ENCODE measurements at regions not wholly inside any gene's neighbourhood (a gene's known extent, or its start where the extent isn't known, plus 50 kb on each side); places are given as distances from the start of the nearest gene placed in this dataset.

GRCh38 chr16:65327346-65327745, 205.5 kb upstream of the CDH11 start:
- H3K27me3 Mint-ChIP-seq (ENCODE audit: insufficient read depth): no peaks in the 10 kb centered on the region
- no peaks in the 10 kb centered on the region; the same call in 1 of the 2 replicates for H3K9me3 Mint-ChIP-seq
- peaks cover 4% of the 10 kb centered on the region for H3K36me3 Mint-ChIP-seq (ENCODE audit: low read depth)
- peaks cover 49% of the 10 kb centered on the region for H3K4me1 Mint-ChIP-seq (ENCODE audit: low read depth)
- DNase-seq: no peak
- TF ChIP-seq, protein P1, sequence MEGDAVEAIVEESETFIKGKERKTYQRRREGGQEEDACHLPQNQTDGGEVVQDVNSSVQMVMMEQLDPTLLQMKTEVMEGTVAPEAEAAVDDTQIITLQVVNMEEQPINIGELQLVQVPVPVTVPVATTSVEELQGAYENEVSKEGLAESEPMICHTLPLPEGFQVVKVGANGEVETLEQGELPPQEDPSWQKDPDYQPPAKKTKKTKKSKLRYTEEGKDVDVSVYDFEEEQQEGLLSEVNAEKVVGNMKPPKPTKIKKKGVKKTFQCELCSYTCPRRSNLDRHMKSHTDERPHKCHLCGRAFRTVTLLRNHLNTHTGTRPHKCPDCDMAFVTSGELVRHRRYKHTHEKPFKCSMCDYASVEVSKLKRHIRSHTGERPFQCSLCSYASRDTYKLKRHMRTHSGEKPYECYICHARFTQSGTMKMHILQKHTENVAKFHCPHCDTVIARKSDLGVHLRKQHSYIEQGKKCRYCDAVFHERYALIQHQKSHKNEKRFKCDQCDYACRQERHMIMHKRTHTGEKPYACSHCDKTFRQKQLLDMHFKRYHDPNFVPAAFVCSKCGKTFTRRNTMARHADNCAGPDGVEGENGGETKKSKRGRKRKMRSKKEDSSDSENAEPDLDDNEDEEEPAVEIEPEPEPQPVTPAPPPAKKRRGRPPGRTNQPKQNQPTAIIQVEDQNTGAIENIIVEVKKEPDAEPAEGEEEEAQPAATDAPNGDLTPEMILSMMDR (IDR thresholded peaks at IDR 0.05): no peak
- H3K27ac Mint-ChIP-seq: no peak overlapping the region
- no peak overlapping the region for H3K4me3 Mint-ChIP-seq

DNA sequence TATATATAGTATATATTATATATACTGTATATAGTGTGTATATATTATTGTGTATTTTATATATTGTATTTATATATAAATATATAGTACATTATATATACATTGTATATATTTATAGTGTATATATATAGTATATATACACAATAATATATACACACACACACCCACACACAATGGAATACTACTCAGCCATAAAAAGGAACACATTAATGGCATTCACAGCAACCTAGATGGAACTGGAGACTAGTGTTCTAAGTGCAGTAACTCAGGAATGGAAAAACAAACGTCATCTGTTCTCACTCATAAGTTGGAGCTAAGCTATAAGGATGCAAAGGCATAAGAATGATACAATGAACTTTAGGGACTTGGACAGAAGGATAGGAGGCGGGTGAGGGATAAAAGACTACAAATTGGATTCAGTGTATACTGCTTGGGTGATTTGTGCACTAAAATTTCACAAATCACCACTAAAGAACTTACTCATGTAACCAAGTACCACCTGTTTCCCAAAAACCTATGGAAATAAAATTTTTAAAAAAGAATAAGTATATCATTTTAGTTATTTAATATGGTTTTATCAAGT, 201.9 kb upstream of the CDH11 start:
- H3K9me3 Mint-ChIP-seq: no peaks in the 10 kb centered on the region; the same call in 1 of the 2 replicates
- peaks cover 36% of the 10 kb centered on the region for H3K4me1 Mint-ChIP-seq (ENCODE audit: low read depth)
- H3K36me3 Mint-ChIP-seq (ENCODE audit: low read depth): no peaks in the 10 kb centered on the region; the same call in 1 of the 2 replicates
- H3K4me3 Mint-ChIP-seq: no peak overlapping the region
- H3K27me3 Mint-ChIP-seq (ENCODE audit: insufficient read depth): no peaks in the 10 kb centered on the region
- TF ChIP-seq, protein P1 (IDR thresholded peaks at IDR 0.05): no peak
- DNase-seq: no peak
- H3K27ac Mint-ChIP-seq: no peak overlapping the region

DNA sequence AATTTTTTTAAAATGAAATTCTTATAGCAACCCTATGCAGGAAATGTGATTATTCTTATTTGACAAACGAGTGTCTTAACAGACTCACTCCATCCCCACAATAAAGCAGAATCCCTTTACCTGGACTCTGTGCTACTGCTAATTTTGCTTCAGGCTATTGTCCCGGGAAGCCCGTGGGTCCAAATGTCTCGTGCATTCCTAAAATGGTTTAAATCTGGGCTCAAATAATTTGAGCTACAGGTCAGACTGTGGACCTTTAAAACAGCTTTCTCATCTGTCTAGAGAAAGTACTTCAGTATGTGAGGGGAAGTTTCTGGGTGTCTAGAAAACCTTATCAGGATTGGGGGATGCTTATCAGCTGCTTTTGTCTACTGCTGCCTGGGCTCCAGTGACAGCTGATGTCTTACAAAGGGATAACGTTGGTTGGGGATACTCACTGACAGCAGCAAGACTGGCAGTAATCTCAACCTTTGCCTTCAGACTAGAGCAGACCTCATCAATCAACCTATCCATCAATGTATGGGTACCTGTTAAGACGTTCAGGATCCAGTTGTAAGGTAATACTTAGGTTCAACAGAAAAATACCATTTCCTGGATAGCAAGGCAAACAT, 197.9 kb upstream of the CDH11 start:
- H3K27ac Mint-ChIP-seq: no peak overlapping the region
- H3K27me3 Mint-ChIP-seq (ENCODE audit: insufficient read depth): peaks cover 1% of the 10 kb centered on the region; the same call in 1 of the 2 replicates
- no peak for DNase-seq
- peaks cover 24% of the 10 kb centered on the region for H3K9me3 Mint-ChIP-seq
- no peak overlapping the region for H3K4me3 Mint-ChIP-seq
- TF ChIP-seq, protein P1 (IDR thresholded peaks at IDR 0.05): no peak
- H3K36me3 Mint-ChIP-seq (ENCODE audit: low read depth): peaks cover 25% of the 10 kb centered on the region
- peaks cover 44% of the 10 kb centered on the region for H3K4me1 Mint-ChIP-seq (ENCODE audit: low read depth)

DNA sequence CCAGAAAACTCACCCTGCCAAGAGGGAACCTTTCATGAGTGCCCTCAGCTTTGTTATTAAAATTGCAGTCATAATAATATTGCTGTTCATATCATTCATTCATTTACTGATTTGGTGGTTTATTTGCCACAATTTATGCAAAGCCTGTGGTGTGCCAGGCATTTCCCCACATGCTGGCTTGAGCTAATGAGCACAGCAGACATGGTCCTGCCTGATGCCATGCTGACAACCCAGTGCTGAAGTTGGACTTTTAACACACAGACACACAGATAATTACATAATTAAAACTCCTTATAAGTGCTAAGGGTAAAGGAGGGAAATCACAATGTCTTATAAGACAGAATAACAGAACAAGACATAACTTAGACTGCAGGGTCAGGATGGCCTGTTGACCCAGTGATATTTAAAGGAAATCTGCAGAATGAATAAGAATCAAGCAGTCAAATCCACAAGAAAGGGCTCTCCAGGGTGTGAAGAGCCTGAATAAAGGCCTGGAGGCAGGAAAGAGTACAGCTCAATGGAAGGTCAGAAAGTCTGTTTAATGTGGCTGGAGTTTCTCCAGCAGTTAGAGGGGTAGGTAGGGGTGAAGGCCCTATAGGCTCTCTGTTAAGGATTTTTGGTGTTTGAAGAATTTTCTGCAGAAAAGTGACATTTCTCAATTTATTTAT, 196.9 kb upstream of the CDH11 start:
- H3K36me3 Mint-ChIP-seq (ENCODE audit: low read depth): peaks cover 28% of the 10 kb centered on the region
- peaks cover 53% of the 10 kb centered on the region for H3K4me1 Mint-ChIP-seq (ENCODE audit: low read depth)
- TF ChIP-seq, protein P1 (IDR thresholded peaks at IDR 0.05): no peak
- H3K27me3 Mint-ChIP-seq (ENCODE audit: insufficient read depth): peaks cover 1% of the 10 kb centered on the region; the same call in 1 of the 2 replicates
- no peak for DNase-seq
- H3K9me3 Mint-ChIP-seq: peaks cover 28% of the 10 kb centered on the region
- peak overlapping the region; percentile 55 for H3K27ac Mint-ChIP-seq
- no peak overlapping the region for H3K4me3 Mint-ChIP-seq

DNA sequence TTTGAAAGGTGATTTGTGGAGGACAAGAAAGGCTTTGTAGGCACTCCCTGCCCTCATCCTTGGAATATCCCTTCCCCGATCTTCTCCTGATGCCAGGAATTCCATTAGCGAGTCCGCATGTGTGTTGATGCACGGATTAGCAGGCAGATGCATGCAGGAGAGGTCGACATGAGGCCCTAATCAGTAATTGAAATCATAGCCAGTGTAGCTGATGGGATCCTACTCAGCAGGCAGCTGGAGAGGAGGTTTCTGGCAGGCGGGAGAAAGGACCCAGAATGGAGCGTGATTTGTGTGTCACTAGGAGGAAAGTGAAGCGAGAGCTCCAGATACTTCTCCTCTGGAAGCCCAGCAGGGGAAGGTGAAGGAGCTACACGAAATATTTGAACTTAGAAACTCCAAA, 196.3 kb upstream of the CDH11 start:
- H3K36me3 Mint-ChIP-seq (ENCODE audit: low read depth): peaks cover 28% of the 10 kb centered on the region
- TF ChIP-seq, protein P1 (IDR thresholded peaks at IDR 0.05): no peak
- peaks cover 28% of the 10 kb centered on the region for H3K9me3 Mint-ChIP-seq
- H3K4me1 Mint-ChIP-seq (ENCODE audit: low read depth): peaks cover 59% of the 10 kb centered on the region
- peak overlapping the region; percentile 55 for H3K27ac Mint-ChIP-seq
- DNase-seq: no peak
- H3K4me3 Mint-ChIP-seq: peak overlapping the region; percentile 11
- peaks cover 1% of the 10 kb centered on the region; the same call in 1 of the 2 replicates for H3K27me3 Mint-ChIP-seq (ENCODE audit: insufficient read depth)
